ENCODE measurements at regions not wholly inside any gene's neighbourhood (a gene's known extent, or its start where the extent isn't known, plus 50 kb on each side); places are given as distances from the start of the nearest gene placed in this dataset.

GRCh38 chr1:238960071-238960470 lies 426.3 kb upstream of the CHRM3 start (continued):
- TF ChIP-seq HES1 (IDR thresholded peaks at IDR 0.05; ENCODE audit: low read depth) (no peak), CHAMP1 (IDR thresholded peaks at IDR 0.05) (no peak), PTRF (tag; IDR thresholded peaks at IDR 0.05) (no peak), SRSF1 (IDR thresholded peaks at IDR 0.05; ENCODE audit: low read depth, low read length) (no peak), ZFP36 (IDR thresholded peaks at IDR 0.05; ENCODE audit: low read depth, low read length, partially characterized antibody) (no peak)

GRCh38 chr1:238955934-238956333 lies 430.4 kb upstream of the CHRM3 start:
- 0% methylated on average over 1 of the region's 1 CpG for WGBS (ENCODE audit: insufficient coverage, low coverage, missing lambda C conversion rate)
- Histone ChIP-seq H3K27ac (ENCODE audit: extremely low read depth, low read depth, low read length) (no peak overlapping the region), H4K20me1 (replicated peaks; ENCODE audit: control insufficient read depth, insufficient read depth, low read length) (no peaks in the 10 kb centered on the region), H3K9me1 (ENCODE audit: control insufficient read depth, insufficient read depth, low read length) (no peaks in the 10 kb centered on the region), H3K9ac (ENCODE audit: insufficient read depth in 1 of 2, low read depth in 2 of 2, low read length in 2 of 2) (no peak overlapping the region), H3K4me1 (replicated peaks in 1 of 2; ENCODE audit: control insufficient read depth in 2 of 2, insufficient read depth in 2 of 2, low read length in 2 of 2) (no peaks in the 10 kb centered on the region), H3K9me3 (replicated peaks; ENCODE audit: control insufficient read depth, insufficient read depth, low read depth, low read length) (no peaks in the 10 kb centered on the region), H3K4me3 (no peak overlapping the region), H3K79me2 (ENCODE audit: control insufficient read depth, insufficient read depth, low read length) (no peaks in the 10 kb centered on the region), H3K4me2 (ENCODE audit: insufficient read depth, low read length) (no peak overlapping the region), H3K27me3 (ENCODE audit: control insufficient read depth in 2 of 2, insufficient read depth in 2 of 2, low read length in 2 of 2) (no peaks in the 10 kb centered on the region), H3K36me3 (ENCODE audit: control insufficient read depth, insufficient read depth, low read length) (no peaks in the 10 kb centered on the region), H2AFZ (ENCODE audit: low read depth, low read length) (no peak overlapping the region)
- intact Hi-C loops (cut with micrococcal nuclease), result no loop called here
- ChIA-PET CTCF (ENCODE audit: low intra/inter-chr PET ratio) (no interaction called here), POLR2A (no interaction called here)
- in situ Hi-C loops (cut with MboI), result no loop called here
- DNase-seq (ENCODE audit: extremely low read depth in 1 of 4, low spot score in 3 of 4), result no peak
- no peak for ATAC-seq
- BruUV-seq (replicated peaks), result no TSS peak
- no peak for FAIRE-seq
- TF ChIP-seq ZBED1 (IDR thresholded peaks at IDR 0.05) (no peak), IFI16 (CRISPR knock-in tag; IDR thresholded peaks at IDR 0.05) (no peak), ARID2 (IDR thresholded peaks at IDR 0.05) (no peak), MYNN (IDR thresholded peaks at IDR 0.05) (no peak), MYNN (CRISPR knock-in tag; IDR thresholded peaks at IDR 0.05) (no peak), HSF4 (CRISPR knock-in tag; IDR thresholded peaks at IDR 0.05; ENCODE audit: borderline replicate concordance) (no peak), ZNF449 (CRISPR knock-in tag; IDR thresholded peaks at IDR 0.05) (no peak), SIN3A (IDR thresholded peaks at IDR 0.05; ENCODE audit: borderline replicate concordance in 2 of 2, control insufficient read depth in 1 of 2, low read depth in 2 of 2, low read length in 2 of 2) (no peak)

Measured in K562 (cell line).